A204.1 (cell line): ENCODE measurements at regions not wholly inside any gene's neighbourhood (a gene's known extent, or its start where the extent isn't known, plus 50 kb on each side); places are given as distances from the start of the nearest gene placed in this dataset.
"Not testable (repeated sequence)": the region's sequence is repeated elsewhere in the genome, so short reads cannot be mapped to it uniquely, and the experiment has no call there.

Experiments used
- FAIRE-seq: peaks from 2 replicates; lab custom pipeline; 2012; peaks lifted over from hg19 to GRCh38; lab: Jason Lieb, UNC

GRCh38 chr14:46433381-46433780 is 218.2 kb downstream of the RPL10L start:
- FAIRE-seq = no peak

- FAIRE-seq = no peak
These were observed 219.1 kb downstream of the RPL10L start for GRCh38 chr14:46432516-46432915.

GRCh38 chr14:46417066-46417465 is 234.5 kb downstream of the RPL10L start:
- FAIRE-seq = no peak

- no peak for FAIRE-seq
These were observed 246.4 kb downstream of the RPL10L start for GRCh38 chr14:46404865-46405811.

GRCh38 chr14:46402001-46402690 is 249.4 kb downstream of the RPL10L start:
- FAIRE-seq = not testable (repeated sequence)

GRCh38 chr14:46401066-46401465 is 250.5 kb downstream of the RPL10L start:
- no peak for FAIRE-seq

- no peak for FAIRE-seq
These were observed 252.5 kb downstream of the RPL10L start for GRCh38 chr14:46399049-46399448.

- FAIRE-seq = no peak
These were observed 267.0 kb downstream of the RPL10L start for GRCh38 chr14:46384611-46385010.

GRCh38 chr14:46381674-46382073 is 269.9 kb downstream of the RPL10L start:
- FAIRE-seq = no peak

- FAIRE-seq = no peak
These were observed 273.3 kb downstream of the RPL10L start for GRCh38 chr14:46378248-46378647.

GRCh38 chr14:46377305-46377704 is 274.3 kb downstream of the RPL10L start:
- no peak for FAIRE-seq

GRCh38 chr14:46369391-46369790 is 282.2 kb downstream of the RPL10L start:
- no peak for FAIRE-seq

- no peak for FAIRE-seq
These were observed 283.3 kb downstream of the RPL10L start for GRCh38 chr14:46368275-46368674.

GRCh38 chr14:46352844-46353243 is 298.7 kb downstream of the RPL10L start:
- no peak for FAIRE-seq

- FAIRE-seq = peak; percentile 39
These were observed 307.1 kb downstream of the RPL10L start for GRCh38 chr14:46344327-46344937.

GRCh38 chr14:46325777-46326176 is 325.8 kb downstream of the RPL10L start:
- no peak for FAIRE-seq

GRCh38 chr14:46325157-46325556 is 326.4 kb downstream of the RPL10L start:
- FAIRE-seq = no peak

GRCh38 chr14:46323404-46323762 is 328.2 kb downstream of the RPL10L start:
- FAIRE-seq = no peak

- FAIRE-seq = no peak
These were observed 328.7 kb downstream of the RPL10L start for GRCh38 chr14:46322730-46323403.

- FAIRE-seq = no peak
These were observed 329.5 kb downstream of the RPL10L start for GRCh38 chr14:46322076-46322475.

GRCh38 chr14:46306267-46306666 is 345.3 kb downstream of the RPL10L start:
- no peak for FAIRE-seq

- peak; percentile 51 for FAIRE-seq
These were observed 350.8 kb downstream of the RPL10L start for GRCh38 chr14:46300765-46301164.

GRCh38 chr14:46290706-46291105 is 360.9 kb downstream of the RPL10L start:
- no peak for FAIRE-seq
